ENCODE measurements at regions not wholly inside any gene's neighbourhood (a gene's known extent, or its start where the extent isn't known, plus 50 kb on each side); places are given as distances from the start of the nearest gene placed in this dataset.

DNA sequence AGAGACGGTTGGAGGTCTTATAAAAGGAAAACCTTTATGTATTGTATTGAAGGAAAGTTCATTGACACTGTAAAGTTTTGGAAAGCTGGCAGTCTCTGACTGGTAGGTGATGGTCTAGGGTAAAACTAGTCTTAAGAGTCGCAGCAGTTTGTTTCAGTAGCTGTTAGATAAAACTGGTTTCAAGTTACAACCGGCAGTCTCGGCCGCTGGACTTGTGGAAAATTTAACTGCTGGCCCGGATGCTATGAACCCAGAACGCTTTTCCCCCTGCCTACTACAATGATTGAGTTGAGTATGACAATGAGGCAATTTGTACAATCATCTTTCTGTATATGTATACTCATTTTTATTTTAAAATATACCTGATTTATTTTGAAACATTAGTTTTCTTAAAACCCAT is 1426.9 kb downstream of the AACS start:
- no peak overlapping the region for H3K4me2 ChIP-seq (replicated peaks; ENCODE audit: low read depth, low read length, poor library complexity, severe bottlenecking)
- no peak overlapping the region for H3K27ac Mint-ChIP-seq
- intact Hi-C loops (cut with micrococcal nuclease): no loop called here
- H3K4me1 Mint-ChIP-seq: no peaks in the 10 kb centered on the region
- TF ChIP-seq, protein P1, sequence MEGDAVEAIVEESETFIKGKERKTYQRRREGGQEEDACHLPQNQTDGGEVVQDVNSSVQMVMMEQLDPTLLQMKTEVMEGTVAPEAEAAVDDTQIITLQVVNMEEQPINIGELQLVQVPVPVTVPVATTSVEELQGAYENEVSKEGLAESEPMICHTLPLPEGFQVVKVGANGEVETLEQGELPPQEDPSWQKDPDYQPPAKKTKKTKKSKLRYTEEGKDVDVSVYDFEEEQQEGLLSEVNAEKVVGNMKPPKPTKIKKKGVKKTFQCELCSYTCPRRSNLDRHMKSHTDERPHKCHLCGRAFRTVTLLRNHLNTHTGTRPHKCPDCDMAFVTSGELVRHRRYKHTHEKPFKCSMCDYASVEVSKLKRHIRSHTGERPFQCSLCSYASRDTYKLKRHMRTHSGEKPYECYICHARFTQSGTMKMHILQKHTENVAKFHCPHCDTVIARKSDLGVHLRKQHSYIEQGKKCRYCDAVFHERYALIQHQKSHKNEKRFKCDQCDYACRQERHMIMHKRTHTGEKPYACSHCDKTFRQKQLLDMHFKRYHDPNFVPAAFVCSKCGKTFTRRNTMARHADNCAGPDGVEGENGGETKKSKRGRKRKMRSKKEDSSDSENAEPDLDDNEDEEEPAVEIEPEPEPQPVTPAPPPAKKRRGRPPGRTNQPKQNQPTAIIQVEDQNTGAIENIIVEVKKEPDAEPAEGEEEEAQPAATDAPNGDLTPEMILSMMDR (IDR thresholded peaks at IDR 0.05): no peak
- no peak for TF ChIP-seq EZH2 (IDR thresholded peaks at IDR 0.05; ENCODE audit: borderline replicate concordance, insufficient read depth, low read depth, low read length, poor library complexity, severe bottlenecking)
- no peaks in the 10 kb centered on the region for H3K4me1 ChIP-seq (ENCODE audit: control insufficient read depth in 2 of 2, insufficient read depth in 2 of 2, low read length in 2 of 2)
- ChIA-PET CTCF (no interaction called here), POLR2A (no interaction called here)
- 77% methylated on average over 3 of the region's 7 CpGs for WGBS (ENCODE audit: insufficient coverage)
- H3K27me3 Mint-ChIP-seq: no peaks in the 10 kb centered on the region
- no peaks in the 10 kb centered on the region for H3K36me3 ChIP-seq (replicated peaks in 1 of 2; ENCODE audit: control extremely low read depth in 1 of 2, control insufficient read depth in 1 of 2, extremely low read depth in 1 of 2, insufficient read depth in 2 of 2, low read length in 1 of 2)
- no peak overlapping the region for H3K27ac ChIP-seq (ENCODE audit: low read length in 2 of 2)
- DNase-seq (no peak), ATAC-seq (ENCODE audit: low read depth) (no peak)
- no peaks in the 10 kb centered on the region for H3K27me3 ChIP-seq (replicated peaks in 1 of 4; ENCODE audit: control extremely low read depth in 1 of 4, control insufficient read depth in 3 of 4, insufficient read depth in 4 of 4, low read length in 3 of 4)
- H4K20me1 ChIP-seq (ENCODE audit: control insufficient read depth, insufficient read depth, low read length, poor library complexity, severe bottlenecking): no peaks in the 10 kb centered on the region
- no peaks in the 10 kb centered on the region for H3K79me2 ChIP-seq (ENCODE audit: control insufficient read depth, insufficient read depth, low read length)
- H3K9ac ChIP-seq (ENCODE audit: low read length): no peak overlapping the region
- H3K9me3 Mint-ChIP-seq (ENCODE audit: insufficient read depth): peaks cover 12% of the 10 kb centered on the region
- H2AFZ ChIP-seq (ENCODE audit: insufficient read depth, low read depth, low read length, poor library complexity, severe bottlenecking): no peak overlapping the region
- no peak overlapping the region for H3K4me3 Mint-ChIP-seq
- H3K9me3 ChIP-seq (ENCODE audit: control extremely low read depth in 1 of 3, control insufficient read depth in 2 of 3, insufficient read depth in 1 of 3, low read length in 2 of 3): peaks cover 0 to 12% (median 4%) of the 10 kb centered on the region in 3 donors
- H3K4me3 ChIP-seq (ENCODE audit: control extremely low read depth in 1 of 5, extremely low read depth in 1 of 5, insufficient read depth in 1 of 5, low read depth in 2 of 5, low read length in 4 of 5): no peak overlapping the region

DNA sequence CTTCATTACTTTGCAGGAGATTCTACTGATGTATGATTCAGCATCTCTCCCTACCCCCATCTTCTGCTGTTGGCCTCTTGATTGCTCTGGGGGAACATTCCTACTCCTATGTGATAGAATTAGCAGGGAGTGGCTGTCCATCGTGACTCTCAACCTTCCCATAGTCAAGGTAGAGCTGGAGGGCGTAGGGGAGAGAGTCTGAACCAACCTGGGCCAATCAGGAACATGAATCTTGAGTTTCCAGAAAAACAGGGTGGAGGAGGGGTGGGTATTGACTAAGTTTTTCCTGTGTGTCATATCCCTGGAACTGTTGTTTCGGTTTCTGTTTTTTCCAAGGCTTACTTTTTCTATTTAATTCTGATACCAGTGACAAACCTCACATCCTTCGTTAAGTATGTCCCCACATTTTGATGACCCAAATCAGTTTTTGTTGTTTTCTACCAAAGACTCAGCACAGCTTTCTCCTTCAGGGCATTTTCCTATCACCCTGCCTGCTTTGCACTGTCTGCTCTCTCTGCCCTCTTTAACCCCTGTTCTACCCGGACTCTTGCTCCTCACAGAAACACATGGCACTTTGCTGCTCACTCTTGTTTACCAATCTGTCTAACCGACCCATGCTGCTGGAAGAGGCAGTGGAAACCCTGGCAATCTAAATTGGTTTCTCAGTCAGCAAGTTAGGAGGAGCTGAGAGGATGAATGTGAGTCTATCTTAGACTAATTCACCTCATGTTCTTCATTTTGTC is 1428.3 kb downstream of the AACS start:
- CTCF ChIA-PET: no interaction called here
- H3K4me1 Mint-ChIP-seq: no peaks in the 10 kb centered on the region

More for the DNA sequence above, 1428.3 kb downstream of the AACS start:
- Mint-ChIP-seq H3K27ac (no peak overlapping the region), H3K4me3 (no peak overlapping the region), H3K9me3 (ENCODE audit: insufficient read depth) (peaks cover 11% of the 10 kb centered on the region), H3K27me3 (no peaks in the 10 kb centered on the region)
- 70% methylated on average over 3 of the region's 6 CpGs for WGBS (ENCODE audit: insufficient coverage)
- intact Hi-C loops (cut with micrococcal nuclease): no loop called here
- H3K27ac ChIP-seq (ENCODE audit: low read length in 2 of 2): no peak overlapping the region
- DNase-seq (no peak), ATAC-seq (ENCODE audit: low read depth) (no peak)
- H3K36me3 ChIP-seq (replicated peaks in 1 of 2; ENCODE audit: control extremely low read depth in 1 of 2, control insufficient read depth in 1 of 2, extremely low read depth in 1 of 2, insufficient read depth in 2 of 2, low read length in 1 of 2): no peaks in the 10 kb centered on the region
- no peak overlapping the region for H2AFZ ChIP-seq (ENCODE audit: insufficient read depth, low read depth, low read length, poor library complexity, severe bottlenecking)
- H3K4me1 ChIP-seq (ENCODE audit: control insufficient read depth in 2 of 2, insufficient read depth in 2 of 2, low read length in 2 of 2): no peaks in the 10 kb centered on the region
- no peak overlapping the region for H3K4me2 ChIP-seq (replicated peaks; ENCODE audit: low read depth, low read length, poor library complexity, severe bottlenecking)
- H4K20me1 ChIP-seq (ENCODE audit: control insufficient read depth, insufficient read depth, low read length, poor library complexity, severe bottlenecking): no peaks in the 10 kb centered on the region
- H3K79me2 ChIP-seq (ENCODE audit: control insufficient read depth, insufficient read depth, low read length): no peaks in the 10 kb centered on the region
- H3K9ac ChIP-seq (ENCODE audit: low read length): no peak overlapping the region
- H3K9me3 ChIP-seq (ENCODE audit: control extremely low read depth in 1 of 3, control insufficient read depth in 2 of 3, insufficient read depth in 1 of 3, low read length in 2 of 3): peaks cover 0 to 12% (median 4%) of the 10 kb centered on the region in 3 donors
- H3K27me3 ChIP-seq (replicated peaks in 1 of 4; ENCODE audit: control extremely low read depth in 1 of 4, control insufficient read depth in 3 of 4, insufficient read depth in 4 of 4, low read length in 3 of 4): no peaks in the 10 kb centered on the region
- H3K4me3 ChIP-seq (ENCODE audit: control extremely low read depth in 1 of 5, extremely low read depth in 1 of 5, insufficient read depth in 1 of 5, low read depth in 2 of 5, low read length in 4 of 5): no peak overlapping the region
- POLR2A ChIA-PET: no interaction called here
- TF ChIP-seq, protein P1 (IDR thresholded peaks at IDR 0.05): no peak
- TF ChIP-seq EZH2 (IDR thresholded peaks at IDR 0.05; ENCODE audit: borderline replicate concordance, insufficient read depth, low read depth, low read length, poor library complexity, severe bottlenecking): no peak

Measured in B cell (primary cell).